ENCODE measurements at regions not wholly inside any gene's neighbourhood (a gene's known extent, or its start where the extent isn't known, plus 50 kb on each side); places are given as distances from the start of the nearest gene placed in this dataset.

GRCh38 chr5:4204276-4205141, 608.9 kb downstream of the IRX1 start:
- no peak for DNase-seq

- DNase-seq = peak; percentile 54
Observed at GRCh38 chr5:4205398-4205797, 609.8 kb downstream of the IRX1 start.

GRCh38 chr5:4206127-4206526, 610.5 kb downstream of the IRX1 start:
- no peak for DNase-seq

GRCh38 chr5:4207486-4207885, 611.9 kb downstream of the IRX1 start:
- no peak for DNase-seq

GRCh38 chr5:4208537-4208936, 612.9 kb downstream of the IRX1 start:
- no peak for DNase-seq

GRCh38 chr5:4208996-4209395, 613.4 kb downstream of the IRX1 start:
- DNase-seq = no peak

GRCh38 chr5:4212071-4212739, 616.6 kb downstream of the IRX1 start:
- DNase-seq = no peak

GRCh38 chr5:4212981-4213819, 617.6 kb downstream of the IRX1 start:
- DNase-seq = no peak

GRCh38 chr5:4215143-4215542, 619.5 kb downstream of the IRX1 start:
- DNase-seq = no peak

- DNase-seq = no peak
Observed at GRCh38 chr5:4216142-4216541, 620.5 kb downstream of the IRX1 start.

- no peak for DNase-seq
Observed at GRCh38 chr5:4220016-4220415, 624.4 kb downstream of the IRX1 start.

- no peak for DNase-seq
Observed at GRCh38 chr5:4221048-4221447, 625.4 kb downstream of the IRX1 start.

GRCh38 chr5:4222147-4222546, 626.5 kb downstream of the IRX1 start:
- DNase-seq = no peak

- DNase-seq = no peak
Observed at GRCh38 chr5:4222821-4223220, 627.2 kb downstream of the IRX1 start.

- DNase-seq = no peak
Observed at GRCh38 chr5:4225741-4226140, 630.1 kb downstream of the IRX1 start.

- no peak for DNase-seq
Observed at GRCh38 chr5:4226565-4226964, 630.9 kb downstream of the IRX1 start.

GRCh38 chr5:4228708-4229107, 633.1 kb downstream of the IRX1 start:
- DNase-seq = no peak

- DNase-seq = no peak
Observed at GRCh38 chr5:4229414-4230292, 634.0 kb downstream of the IRX1 start.

GRCh38 chr5:4230471-4230785, 634.8 kb downstream of the IRX1 start:
- DNase-seq = no peak

- no peak for DNase-seq
Observed at GRCh38 chr5:4230786-4231641, 635.4 kb downstream of the IRX1 start.

GRCh38 chr5:4232084-4232483, 636.5 kb downstream of the IRX1 start:
- DNase-seq = no peak

GRCh38 chr5:4233671-4234070, 638.0 kb downstream of the IRX1 start:
- DNase-seq = no peak
